NCI-H748 (cell line): ENCODE measurements at regions not wholly inside any gene's neighbourhood (a gene's known extent, or its start where the extent isn't known, plus 50 kb on each side); places are given as distances from the start of the nearest gene placed in this dataset.

ENCODE experiments used
- DNase-seq: peaks from one replicate; lab custom pipeline; 2025; ENCODE audit not compliant: unreplicated experiment; lab: John Stamatoyannopoulos, UW

GRCh38 chr7:25762511-25763462 lies 389.2 kb upstream of the NFE2L3 start:
- peak; percentile 55 for DNase-seq

GRCh38 chr7:25763463-25763860 lies 388.5 kb upstream of the NFE2L3 start:
- no peak for DNase-seq

GRCh38 chr7:25765110-25765655 lies 386.8 kb upstream of the NFE2L3 start:
- DNase-seq, result no peak

GRCh38 chr7:25770235-25770634 lies 381.8 kb upstream of the NFE2L3 start:
- DNase-seq, result no peak

GRCh38 chr7:25770670-25771069 lies 381.3 kb upstream of the NFE2L3 start:
- DNase-seq, result no peak

- no peak for DNase-seq
Measured at GRCh38 chr7:25771491-25771890, 380.5 kb upstream of the NFE2L3 start.

- no peak for DNase-seq
Measured at GRCh38 chr7:25772802-25773201, 379.2 kb upstream of the NFE2L3 start.

- DNase-seq, result no peak
Measured at GRCh38 chr7:25774675-25775074, 377.3 kb upstream of the NFE2L3 start.

- no peak for DNase-seq
Measured at GRCh38 chr7:25775570-25775969, 376.4 kb upstream of the NFE2L3 start.

GRCh38 chr7:25775999-25776743 lies 375.8 kb upstream of the NFE2L3 start:
- no peak for DNase-seq

- no peak for DNase-seq
Measured at GRCh38 chr7:25776744-25777123, 375.3 kb upstream of the NFE2L3 start.

- peak; percentile 98 for DNase-seq
Measured at GRCh38 chr7:25777969-25778708, 373.9 kb upstream of the NFE2L3 start.

GRCh38 chr7:25779002-25779546 lies 372.9 kb upstream of the NFE2L3 start:
- DNase-seq, result no peak

GRCh38 chr7:25780904-25781303 lies 371.1 kb upstream of the NFE2L3 start:
- DNase-seq, result no peak

- no peak for DNase-seq
Measured at GRCh38 chr7:25781704-25782103, 370.3 kb upstream of the NFE2L3 start.

GRCh38 chr7:25786936-25787335 lies 365.1 kb upstream of the NFE2L3 start:
- DNase-seq, result no peak

- no peak for DNase-seq
Measured at GRCh38 chr7:25787336-25787735, 364.7 kb upstream of the NFE2L3 start.

- DNase-seq, result no peak
Measured at GRCh38 chr7:25788371-25788770, 363.6 kb upstream of the NFE2L3 start.

- no peak for DNase-seq
Measured at GRCh38 chr7:25788961-25789620, 362.9 kb upstream of the NFE2L3 start.
